ENCODE measurements at regions not wholly inside any gene's neighbourhood (a gene's known extent, or its start where the extent isn't known, plus 50 kb on each side); places are given as distances from the start of the nearest gene placed in this dataset.
"Not testable (repeated sequence)": the region's sequence is repeated elsewhere in the genome, so short reads cannot be mapped to it uniquely, and the experiment has no call there.

DNA sequence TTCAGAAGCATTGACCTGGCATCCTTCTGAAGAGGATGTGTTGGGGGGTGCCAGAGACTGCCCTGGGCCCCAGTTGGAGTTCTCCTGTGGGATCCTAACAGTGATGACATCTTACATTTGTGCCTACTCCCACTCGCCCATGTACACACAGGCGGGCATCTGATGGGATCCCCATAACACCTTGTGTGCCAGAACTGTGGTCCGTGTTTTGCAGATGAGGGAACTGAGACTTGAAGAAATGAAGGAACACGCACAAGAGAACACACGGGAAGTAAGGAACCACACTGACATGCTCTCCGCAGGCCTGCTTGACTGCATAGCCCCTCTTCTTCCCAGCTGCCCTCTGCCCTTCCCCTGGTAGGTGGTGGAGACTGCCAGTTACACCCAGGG lies 255.3 kb downstream of the MYCN start:
- no peak for DNase-seq

DNA sequence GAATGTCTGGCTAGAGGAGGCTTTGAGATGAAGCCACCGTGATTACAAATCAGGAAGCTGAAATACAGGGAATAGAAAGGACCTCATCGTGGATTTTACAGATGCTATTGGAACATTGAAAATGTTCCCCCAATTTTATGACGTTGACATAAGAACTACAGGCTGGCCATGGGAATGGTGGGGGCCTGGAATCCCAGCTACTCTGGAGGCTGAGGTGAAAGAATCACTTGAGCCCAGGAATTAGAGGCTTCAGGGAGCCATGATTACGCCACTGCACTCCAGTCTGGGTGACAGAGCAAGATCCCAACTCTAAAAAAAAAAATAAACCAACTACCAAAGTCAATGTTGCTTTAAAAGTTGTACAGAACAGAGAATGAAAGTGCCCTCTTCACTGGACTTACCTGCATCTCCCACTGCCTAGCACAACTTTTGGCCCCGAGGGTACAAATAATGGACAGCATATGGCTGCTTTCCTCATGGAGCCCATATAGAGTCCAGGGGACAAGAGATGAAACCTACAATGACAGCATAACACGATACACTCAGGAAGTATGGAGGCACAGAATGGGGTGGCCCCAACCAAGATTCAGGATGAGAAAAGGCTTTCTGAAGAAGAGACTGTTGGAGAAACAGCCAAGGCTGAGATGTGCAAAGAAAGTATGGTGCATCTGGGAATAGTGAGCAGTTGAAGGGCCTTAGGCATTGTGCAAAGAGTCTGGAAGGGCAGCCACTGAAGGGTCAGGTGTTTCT lies 254.8 kb downstream of the MYCN start:
- no peak for DNase-seq

DNA sequence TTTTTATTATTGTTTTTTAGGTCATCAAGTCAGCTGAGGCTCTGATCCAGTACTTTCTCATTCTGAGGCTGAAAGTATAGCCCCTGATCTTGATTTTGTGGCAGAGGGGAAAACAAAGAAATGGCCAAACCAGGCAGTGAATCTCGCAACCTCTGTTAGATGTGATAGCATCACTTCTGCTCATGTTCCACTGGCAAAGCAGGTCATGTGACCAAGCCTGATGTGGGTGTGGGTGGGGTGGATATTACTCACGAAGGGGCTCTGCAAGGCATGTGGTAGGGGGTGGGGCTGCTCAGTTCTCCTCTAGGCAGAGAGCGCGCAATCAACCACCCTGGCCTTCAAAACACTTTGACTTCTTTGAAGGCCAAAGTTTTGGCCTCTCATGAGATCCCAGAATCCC lies 254.2 kb downstream of the MYCN start:
- no peak for DNase-seq

DNA sequence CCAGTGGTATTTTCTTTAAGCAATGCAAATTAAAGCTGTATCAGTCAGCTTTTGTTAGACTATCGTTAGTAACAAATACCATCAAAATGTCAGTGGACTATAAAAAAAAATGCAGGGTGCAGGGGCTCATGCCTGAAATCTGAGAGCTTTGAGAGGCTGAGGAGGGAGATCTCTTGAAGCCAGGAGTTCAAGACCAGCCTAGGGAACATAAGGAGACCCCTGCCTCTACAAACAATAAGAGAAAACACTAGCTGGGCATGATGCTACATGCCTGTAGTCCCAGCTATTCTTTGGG lies 253.7 kb downstream of the MYCN start:
- DNase-seq, result no peak

DNA sequence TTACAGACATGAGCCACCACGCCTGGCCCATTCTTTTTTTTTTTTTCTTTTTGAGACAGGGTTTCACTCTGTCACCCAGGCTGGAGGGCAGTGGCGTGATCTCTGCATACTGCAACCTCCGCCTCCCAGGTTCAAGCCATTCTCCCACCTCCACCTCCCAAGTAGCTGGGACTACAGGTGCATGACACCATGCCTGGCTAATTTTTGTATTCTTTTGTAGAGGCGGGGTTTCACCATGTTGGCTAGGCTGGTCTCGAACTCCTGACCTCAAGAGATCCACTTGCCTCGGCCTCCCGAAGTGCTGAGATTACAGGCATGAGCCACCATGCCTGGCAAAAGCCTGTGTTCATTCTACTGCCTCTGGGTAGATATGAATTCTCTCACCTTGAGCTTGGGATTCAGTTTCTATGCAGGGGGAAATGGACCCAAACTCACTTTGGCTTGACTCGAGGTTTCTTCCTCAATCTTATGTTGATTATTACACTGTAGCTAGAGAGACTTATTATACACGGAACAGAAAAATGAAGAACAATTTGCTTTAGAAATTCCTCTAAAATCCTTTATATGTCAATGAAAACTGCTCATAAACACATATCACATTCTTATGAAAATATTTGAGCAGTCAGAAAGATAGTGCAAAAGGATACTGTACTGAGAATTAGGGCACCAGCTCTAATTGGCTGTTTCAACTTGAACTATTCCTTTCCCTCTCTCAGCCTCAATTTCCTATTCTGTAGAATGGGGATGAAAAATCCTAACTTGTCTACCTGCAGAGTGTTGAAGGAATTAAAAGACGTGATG lies 252.3 kb downstream of the MYCN start:
- no peak for DNase-seq

DNA sequence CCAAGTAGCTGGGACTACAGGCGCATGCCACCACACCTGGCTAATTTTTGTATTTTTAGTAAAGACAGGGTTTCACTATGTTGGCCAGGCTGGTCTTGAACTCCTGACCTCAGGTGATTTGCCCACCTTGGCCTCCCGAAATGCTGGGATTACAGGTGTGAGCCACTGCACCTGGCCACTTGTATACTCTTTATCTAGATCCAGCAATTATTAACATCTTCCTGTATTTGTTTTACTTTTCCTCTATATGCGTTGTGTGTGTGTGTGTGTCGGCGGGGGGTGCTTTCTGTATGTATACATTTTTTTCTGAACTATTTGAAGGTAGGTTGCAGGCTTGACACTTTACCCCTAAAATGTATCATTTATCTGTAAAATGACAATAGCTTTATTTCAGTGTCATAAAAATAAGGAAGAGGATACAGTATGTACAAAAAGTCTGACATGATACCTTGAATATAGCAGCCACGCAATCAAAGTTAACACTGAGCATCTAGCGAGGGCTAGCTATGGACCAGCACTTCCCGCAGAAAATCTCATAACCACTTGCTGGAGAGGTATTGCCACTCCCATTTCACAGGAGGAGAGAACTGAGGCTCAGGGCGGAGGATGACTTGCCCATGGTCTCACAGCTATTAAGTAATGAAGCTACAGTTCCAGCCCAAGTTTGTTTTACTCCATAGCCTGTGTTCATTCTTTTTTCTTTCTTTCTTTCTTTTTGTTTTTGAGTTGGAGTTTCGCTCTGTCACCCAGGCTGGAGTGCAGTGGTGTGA lies 251.3 kb downstream of the MYCN start:
- no peak for DNase-seq

DNA sequence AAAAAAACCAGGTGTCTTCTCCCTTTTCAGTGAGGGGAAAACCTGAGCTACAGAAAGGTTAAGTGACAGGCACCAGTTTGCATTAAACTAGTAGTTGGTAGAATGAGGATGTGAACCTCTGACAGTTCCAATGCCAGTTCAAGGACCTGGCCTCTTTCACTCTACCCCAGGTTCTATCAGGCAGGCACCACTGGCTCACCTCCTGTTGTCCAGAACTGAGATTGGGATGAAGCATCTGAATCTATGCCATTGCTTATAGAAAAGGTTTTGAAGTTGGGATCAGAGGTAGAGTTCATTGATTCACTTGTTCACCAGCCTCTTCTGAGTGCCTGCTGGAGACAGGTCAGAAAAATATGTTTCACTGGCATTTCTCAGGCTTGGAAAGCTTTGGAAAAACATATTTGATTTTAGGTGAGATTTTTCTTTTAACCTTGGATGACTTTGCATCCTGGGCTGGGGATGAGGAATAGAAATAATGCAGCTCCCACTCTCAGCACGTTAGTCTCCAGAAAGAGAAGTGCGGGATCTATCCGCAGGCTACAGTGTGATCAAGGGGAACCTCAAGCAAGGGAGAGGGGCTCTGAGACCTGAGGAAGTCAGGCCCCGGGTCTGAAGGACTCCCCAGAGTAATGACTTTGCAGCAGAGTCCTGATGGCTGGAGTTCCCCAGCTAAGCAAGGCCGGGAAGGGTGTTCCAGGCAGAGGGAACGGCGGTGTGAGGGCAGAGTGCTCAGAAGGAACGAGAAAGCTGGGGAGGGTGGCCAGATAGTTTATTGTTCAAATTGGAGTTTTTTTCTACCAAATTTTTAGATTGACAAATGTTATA lies 250.3 kb downstream of the MYCN start:
- no peak for DNase-seq

DNA sequence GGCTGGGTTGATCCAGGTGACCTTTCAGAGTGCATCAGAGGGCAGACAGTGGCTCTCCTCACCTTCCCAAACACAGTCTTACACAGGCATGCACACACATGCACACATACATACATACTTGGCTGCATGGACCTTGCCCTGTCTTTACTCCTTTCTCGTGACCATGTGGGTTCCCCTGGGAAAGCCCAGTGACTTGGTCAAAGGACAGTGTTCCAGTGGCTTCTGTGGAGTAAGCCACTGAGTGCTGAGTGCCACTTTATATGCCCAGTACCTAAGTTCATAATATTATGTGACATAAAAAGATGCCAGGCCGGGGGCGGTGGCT lies 249.4 kb downstream of the MYCN start:
- DNase-seq, result no peak

DNA sequence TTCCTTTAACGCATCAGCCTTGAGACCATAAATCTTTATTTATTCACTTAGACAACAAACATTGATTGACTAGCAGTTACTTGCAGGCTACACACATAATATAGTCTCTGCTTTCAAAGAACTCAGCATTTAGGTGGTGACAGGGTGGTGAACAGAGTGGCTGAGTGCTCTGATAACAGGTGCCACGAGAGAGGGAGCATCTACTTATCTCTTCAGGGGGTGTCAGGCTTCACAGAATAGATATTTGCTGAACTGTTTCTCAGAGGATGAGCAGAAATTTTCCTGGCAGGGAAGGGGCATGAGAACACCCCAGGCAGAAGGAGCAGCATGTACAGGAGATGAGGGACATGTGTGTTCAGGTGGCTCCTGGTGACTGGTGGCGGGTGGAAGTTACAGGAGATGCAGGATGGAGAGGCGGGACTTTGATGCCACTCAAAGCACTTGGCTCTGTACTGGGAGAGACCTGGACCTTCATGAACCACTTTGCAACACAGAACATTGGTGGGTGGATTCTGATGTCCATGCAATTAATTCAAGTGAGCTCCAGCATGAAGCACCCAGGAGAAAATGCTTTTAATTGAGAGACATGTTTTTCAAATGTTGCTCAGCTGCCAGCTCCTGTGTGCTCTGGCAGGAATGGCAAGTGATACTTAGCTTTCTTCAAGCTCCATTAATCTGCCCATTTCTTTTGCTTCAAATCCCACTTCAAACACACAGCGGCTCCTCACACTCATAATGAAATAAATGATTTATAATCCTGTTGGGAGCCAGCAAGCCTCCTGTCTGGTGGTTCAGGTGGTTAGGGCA lies 248.9 kb downstream of the MYCN start:
- DNase-seq, result no peak

DNA sequence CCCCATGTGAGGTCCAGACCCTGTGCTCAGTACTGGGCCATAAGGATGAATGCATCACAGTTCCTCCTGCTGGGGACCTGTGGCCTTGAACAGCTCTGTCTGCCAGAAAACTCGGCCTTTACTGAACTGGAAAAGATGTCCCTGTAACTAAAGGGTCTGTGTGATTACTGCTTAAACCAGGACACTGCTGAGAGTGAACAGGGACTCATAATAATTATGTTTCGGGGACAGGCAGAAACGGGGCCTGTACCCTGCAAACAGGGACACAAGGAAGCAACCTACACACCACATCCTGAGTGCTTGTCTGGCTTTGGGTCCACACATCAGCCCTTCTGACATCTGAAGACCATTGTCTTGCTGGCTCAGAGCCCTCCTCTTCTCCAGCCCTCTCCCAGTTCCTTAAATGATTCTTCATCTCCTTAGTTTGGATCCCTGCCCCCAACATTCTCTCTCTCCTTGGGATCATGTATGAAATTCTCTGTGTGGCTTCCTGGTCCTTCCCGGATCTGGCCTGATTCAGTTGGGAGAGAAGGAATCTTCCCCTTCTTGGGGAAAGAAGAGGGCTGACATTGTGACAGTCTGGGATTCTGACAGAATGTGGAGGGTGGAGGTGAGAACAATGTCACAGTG lies 248.0 kb downstream of the MYCN start:
- DNase-seq, result no peak

DNA sequence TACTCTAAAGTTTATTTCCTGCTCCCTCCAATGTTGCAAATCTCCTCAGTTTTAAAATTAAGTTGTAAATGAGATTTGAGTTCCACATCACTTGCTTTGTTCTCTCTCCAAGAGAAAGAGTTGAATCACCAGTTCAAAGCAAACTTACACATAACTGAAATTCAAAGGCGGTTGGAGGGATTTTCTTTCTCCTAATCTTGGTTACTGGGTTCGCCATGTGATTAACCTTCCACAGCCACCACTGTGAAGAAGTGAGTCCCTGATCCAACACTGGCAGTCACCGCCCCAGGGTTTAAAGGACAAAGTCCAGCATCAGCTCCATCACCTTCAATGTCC lies 247.1 kb downstream of the MYCN start:
- no peak for DNase-seq

DNA sequence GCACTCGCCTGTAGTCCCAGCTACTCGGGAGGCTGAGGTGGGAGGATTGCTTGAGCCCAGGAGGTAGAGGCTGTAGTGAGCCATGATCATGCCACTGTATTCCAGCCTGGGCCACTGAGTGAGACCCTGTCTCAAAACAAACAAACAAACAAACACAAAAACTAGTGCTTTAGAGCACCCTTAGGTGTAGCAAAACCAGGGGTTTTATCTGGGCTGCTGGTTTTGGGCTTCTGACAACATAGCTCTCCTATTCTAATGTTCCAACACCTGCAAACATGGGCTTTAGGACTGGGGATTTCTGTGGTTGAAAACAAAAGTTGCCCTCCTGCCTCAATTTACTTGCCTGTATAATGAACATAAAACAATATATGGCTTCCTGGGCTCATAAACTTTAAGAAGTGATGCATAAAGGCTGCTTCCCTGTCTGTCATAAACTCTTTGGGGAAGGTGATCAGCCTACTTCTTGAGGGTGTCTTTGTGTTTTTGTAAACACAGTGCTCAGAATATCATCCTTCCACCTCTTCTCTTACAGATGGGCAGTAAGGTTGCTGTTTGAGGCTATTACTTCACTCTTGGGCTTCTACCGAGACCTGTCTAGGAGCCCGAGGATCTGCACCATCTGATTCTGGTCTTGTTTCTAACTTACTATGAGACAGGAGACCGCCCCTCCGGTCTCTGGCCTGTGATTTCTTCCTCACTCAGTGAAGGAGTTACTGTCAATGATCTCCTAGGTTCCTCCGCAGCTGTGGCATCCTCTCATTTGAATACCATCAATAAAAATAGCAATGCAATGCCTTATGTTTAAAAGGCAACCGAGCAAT lies 246.5 kb downstream of the MYCN start:
- no peak for DNase-seq

DNA sequence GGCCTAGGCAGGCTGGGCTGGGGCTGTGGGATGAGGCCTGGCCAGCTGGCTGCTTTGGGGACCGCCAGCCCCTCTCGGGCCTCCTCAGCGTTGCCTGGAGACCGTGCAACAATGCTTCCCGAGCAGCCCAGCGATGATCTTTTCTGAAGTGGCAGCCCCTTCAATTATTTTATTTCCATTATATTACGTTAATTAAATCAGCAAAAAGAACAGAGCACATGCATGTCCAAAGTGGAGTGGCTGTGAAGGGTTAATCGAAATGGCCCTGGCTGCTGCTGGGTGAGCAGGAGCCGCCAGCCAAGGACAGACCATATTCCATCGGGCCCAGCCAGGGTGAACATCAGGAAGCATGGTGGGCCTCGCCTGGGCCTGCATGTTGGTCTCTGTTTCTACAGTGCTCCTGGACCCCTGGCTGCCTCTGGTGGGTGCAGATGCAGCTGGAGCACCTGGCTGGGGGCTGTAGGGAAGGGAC lies 245.5 kb downstream of the MYCN start:
- no peak for DNase-seq

DNA sequence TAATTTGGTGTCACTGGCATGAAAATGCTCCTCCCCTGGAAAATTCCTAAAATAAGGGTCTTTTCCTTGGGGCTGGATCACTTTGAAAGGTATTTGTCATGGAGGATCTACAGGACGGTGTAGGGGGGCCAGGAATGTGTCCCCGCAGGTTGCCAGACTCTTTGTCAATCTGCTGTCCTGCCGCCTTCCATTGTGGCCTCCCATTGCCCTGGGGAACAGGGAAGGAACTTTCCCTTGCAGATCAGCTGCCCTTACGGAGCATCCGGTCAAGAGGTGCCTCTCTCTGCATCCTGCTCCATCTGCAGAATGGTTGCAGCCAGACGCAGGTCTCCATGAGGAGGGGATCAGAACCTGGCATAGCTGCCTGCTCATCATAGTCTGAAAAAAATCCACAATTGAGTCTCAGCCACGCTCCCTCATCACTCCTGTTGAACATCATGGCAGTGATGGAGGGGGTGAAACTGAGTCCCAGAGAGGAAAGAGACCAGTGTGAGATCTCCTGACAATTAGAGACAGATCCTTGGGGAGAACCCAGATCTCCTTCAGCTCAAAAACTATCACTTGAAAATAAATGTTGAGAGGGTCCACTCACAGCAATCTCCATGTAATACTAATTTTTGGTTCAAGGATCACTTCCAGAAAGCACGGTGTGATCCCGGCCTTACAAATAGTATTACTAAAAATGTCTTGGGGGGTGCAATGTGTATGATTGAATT lies 244.8 kb downstream of the MYCN start:
- DNase-seq, result no peak

DNA sequence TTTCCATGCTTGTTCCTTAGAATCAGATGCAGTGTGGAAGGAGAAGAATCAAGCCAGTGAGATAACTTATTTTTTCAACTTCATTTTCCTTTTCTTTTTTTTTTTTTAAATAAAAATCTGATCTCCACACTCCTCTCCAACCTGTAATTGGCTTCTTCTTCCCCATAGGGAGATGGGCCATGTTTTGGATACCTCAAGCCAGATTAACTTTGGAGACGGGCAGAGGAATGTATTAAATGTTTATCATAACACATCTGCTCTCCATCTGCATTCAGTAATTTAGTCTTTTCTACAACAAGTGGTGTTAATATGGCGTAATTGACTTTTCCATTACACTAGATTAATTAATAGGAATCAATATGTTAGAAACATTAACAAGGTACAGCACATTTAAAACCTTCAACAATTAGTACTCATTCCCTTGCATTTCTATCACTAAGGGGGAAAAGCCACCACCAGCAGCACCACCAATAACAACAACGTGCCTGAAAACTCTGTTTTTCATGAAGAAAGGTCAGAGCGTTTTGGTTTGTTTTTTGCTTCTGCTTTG lies 244.1 kb downstream of the MYCN start:
- no peak for DNase-seq

DNA sequence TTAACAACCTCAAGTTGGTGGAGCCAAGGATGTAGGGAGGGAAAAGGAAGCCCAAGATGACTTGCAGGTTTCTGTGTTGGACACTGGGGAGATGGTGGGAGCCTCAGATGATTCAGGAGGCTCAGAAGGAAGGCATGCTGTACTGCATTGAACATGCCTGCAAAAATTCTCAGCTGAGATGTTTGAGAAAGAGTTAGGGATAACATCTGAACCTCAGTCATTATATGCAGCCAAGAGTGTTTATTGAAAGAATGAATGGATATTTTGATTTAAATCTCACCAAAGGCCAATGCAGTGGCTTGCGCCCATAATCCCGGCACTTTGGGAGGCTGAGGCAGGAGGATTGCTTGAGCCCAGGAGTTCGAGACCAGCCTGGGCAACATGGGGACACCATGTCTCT lies 243.0 kb downstream of the MYCN start:
- no peak for DNase-seq

DNA sequence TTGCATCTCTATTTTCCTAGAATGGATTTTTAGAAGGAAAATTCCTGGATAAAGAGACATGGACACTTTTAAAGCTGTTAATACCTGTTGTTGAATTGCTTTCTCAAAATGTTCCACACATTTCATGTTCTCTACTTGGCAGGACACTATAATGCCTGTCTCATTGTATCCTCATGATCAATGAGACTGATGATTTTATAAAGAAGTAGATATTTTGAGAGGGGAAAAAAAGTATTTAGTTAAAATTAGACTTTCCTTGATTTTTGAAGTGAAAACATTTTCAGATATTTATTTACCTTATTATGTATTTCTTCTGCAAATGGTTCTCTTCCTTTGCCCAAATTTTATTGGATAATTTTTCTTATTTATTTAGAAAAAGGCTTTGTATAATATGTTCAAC lies 242.5 kb downstream of the MYCN start:
- DNase-seq, result no peak

DNA sequence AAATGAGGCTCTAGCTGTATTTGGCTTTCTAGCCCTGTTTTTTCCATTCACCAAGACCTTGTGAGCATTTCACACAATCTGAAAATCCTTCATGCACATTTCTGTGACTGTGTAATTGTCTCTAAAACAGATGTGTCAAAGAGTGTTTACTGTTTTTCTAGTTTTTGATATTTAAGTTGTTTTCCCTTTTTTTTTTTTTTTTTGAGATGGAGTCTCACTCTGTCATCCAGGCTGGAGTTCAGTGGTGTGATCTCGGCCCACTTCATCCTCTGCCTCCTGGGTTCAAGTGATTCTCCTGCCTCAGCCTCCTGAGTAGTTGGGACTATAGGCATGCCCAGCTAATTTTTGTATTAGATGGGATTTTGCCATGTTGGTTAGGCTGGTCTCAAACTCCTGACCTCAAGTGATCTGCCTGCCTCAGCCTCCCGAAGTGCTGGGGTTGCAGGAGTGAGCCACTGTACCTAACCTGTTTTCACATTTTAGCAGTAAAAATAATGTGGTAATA lies 242.0 kb downstream of the MYCN start:
- not testable (repeated sequence) for DNase-seq

DNA sequence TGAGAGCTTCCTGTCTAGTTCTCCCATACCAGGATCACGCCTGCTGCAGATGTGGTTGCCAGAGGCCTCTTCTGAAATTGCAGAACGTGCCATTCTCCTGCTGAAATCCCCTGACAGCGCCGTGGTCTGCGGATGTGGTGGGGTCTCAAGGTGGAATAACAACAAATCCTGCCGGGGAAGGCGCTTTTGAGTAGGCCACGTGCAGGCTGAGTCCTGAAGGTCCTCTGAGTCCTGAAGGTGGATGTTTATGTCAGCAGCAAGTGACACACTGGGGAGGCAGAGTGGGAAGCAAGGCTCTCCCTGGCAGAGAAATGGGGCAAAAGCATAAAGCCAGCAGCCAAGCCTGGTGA lies 241.4 kb downstream of the MYCN start:
- no peak for DNase-seq

All from CD4-positive, alpha-beta T cell treated with Interleukin-17A for 4 hours (primary cell).